WTC11 (cell line): ENCODE measurements at regions not wholly inside any gene's neighbourhood (a gene's known extent, or its start where the extent isn't known, plus 50 kb on each side); places are given as distances from the start of the nearest gene placed in this dataset.

Experiments
- JUN ChIP-seq: sonication (generic); formaldehyde crosslinking; IDR thresholded peaks from 2 replicates; pipeline ENCODE4 v1.8.0; 2023; ENCODE audit warnings: mild to moderate bottlenecking, missing genetic modification reagents
- MYBL2 ChIP-seq: sonication (generic); formaldehyde crosslinking; IDR thresholded peaks from 2 replicates; pipeline ENCODE4 v1.8.1; 2023; ENCODE audit warnings: mild to moderate bottlenecking, moderate library complexity, missing genetic modification reagents
- NFE2L1 ChIP-seq: sonication (generic); formaldehyde crosslinking; IDR thresholded peaks from 2 replicates; pipeline ENCODE4 v1.8.1; 2023; ENCODE audit warnings: missing genetic modification reagents
- RELA ChIP-seq: sonication (generic); formaldehyde crosslinking; IDR thresholded peaks from 2 replicates; pipeline ENCODE4 v1.8.1; 2022; ENCODE audit warnings: missing genetic modification reagents, mild to moderate bottlenecking, borderline replicate concordance
- SMAD3 ChIP-seq: sonication (generic); formaldehyde crosslinking; IDR thresholded peaks from 2 replicates; pipeline ENCODE4 v1.8.0; 2022; ENCODE audit warnings: missing genetic modification reagents, mild to moderate bottlenecking, borderline replicate concordance
- TP53 ChIP-seq: sonication (generic); formaldehyde crosslinking; IDR thresholded peaks from 2 replicates; pipeline ENCODE4 v1.8.1; 2023; ENCODE audit warnings: mild to moderate bottlenecking, missing genetic modification reagents

GRCh38 chr5:62051747-62052146 is 254.3 kb upstream of the KIF2A start:
- TF ChIP-seq MYBL2 (no peak), TP53 (CRISPR knock-in tag) (no peak), JUN (CRISPR knock-in tag) (no peak), NFE2L1 (no peak), SMAD3 (CRISPR knock-in tag) (no peak), RELA (CRISPR knock-in tag) (no peak)
